Mesendoderm (in vitro differentiated cells): ENCODE measurements at regions not wholly inside any gene's neighbourhood (a gene's known extent, or its start where the extent isn't known, plus 50 kb on each side); places are given as distances from the start of the nearest gene placed in this dataset.

Experiments used
- DNase-seq: peaks from one replicate; pipeline ENCODE4 v3.0.0; 2013
- H2AK5ac ChIP-seq: 2 replicates; pipeline ENCODE4 v1.6.1; 2013; ENCODE audit warnings: low read length, inconsistent platforms
- H2BK120ac ChIP-seq: 2 replicates; pipeline ENCODE4 v1.6.1; 2013; ENCODE audit warnings: low read depth, mild to moderate bottlenecking, low read length, moderate library complexity, mixed read lengths
- H2BK15ac ChIP-seq: replicated peaks from 2 replicates; pipeline ENCODE4 v1.6.1; 2013; ENCODE audit warnings: low read depth, mild to moderate bottlenecking, moderate library complexity
- H2BK5ac ChIP-seq: 2 replicates; pipeline ENCODE4 v1.6.1; 2013; ENCODE audit warnings: low read length, inconsistent platforms
- H3K18ac ChIP-seq: 2 replicates; pipeline ENCODE4 v1.6.1; 2013; ENCODE audit warnings: mild to moderate bottlenecking, low read length, mixed read lengths
- H3K23ac ChIP-seq: one replicate; pipeline ENCODE4 v1.6.1; 2013; ENCODE audit warnings: low read length
- H3K27ac ChIP-seq: 2 replicates; pipeline ENCODE4 v1.5.1; 2013; ENCODE audit warnings: low read depth, mild to moderate bottlenecking, inconsistent platforms, low read length, moderate library complexity
- H3K27me3 ChIP-seq: 2 replicates; pipeline ENCODE4 v1.6.1; 2013; ENCODE audit warnings: low read length, control low read depth, mild to moderate bottlenecking, inconsistent platforms; ENCODE audit not compliant: insufficient read depth, poor library complexity
- H3K36me3 ChIP-seq: 2 replicates; pipeline ENCODE4 v1.6.1; 2013; ENCODE audit warnings: low read length, inconsistent platforms; ENCODE audit not compliant: control insufficient read depth, insufficient read depth
- H3K4ac ChIP-seq: one replicate; pipeline ENCODE4 v1.6.1; 2013; ENCODE audit warnings: low read depth, mild to moderate bottlenecking, low read length, moderate library complexity
- H3K4me1 ChIP-seq: 2 replicates; pipeline ENCODE4 v1.6.1; 2013; ENCODE audit warnings: low read depth, low read length, inconsistent platforms; ENCODE audit not compliant: control insufficient read depth
- H3K4me2 ChIP-seq: 2 replicates; pipeline ENCODE4 v1.6.1; 2013; ENCODE audit warnings: low read length
- H3K4me3 ChIP-seq: 2 replicates; pipeline ENCODE4 v1.5.1; 2013; ENCODE audit warnings: mild to moderate bottlenecking, low read length
- H3K56ac ChIP-seq: one replicate; pipeline ENCODE4 v1.6.1; 2013; ENCODE audit warnings: low read length
- H3K79me1 ChIP-seq: 2 replicates; pipeline ENCODE4 v1.6.1; 2013; ENCODE audit warnings: low read length, inconsistent platforms
- H3K79me2 ChIP-seq: 2 replicates; pipeline ENCODE4 v1.6.1; 2013; ENCODE audit warnings: mild to moderate bottlenecking, low read length; ENCODE audit not compliant: control insufficient read depth, insufficient read depth
- H3K9ac ChIP-seq: 2 replicates; pipeline ENCODE4 v1.6.1; 2013; ENCODE audit warnings: low read length, inconsistent platforms
- H4K5ac ChIP-seq: one replicate; pipeline ENCODE4 v1.6.1; 2013; ENCODE audit warnings: low read length
- H4K8ac ChIP-seq: one replicate; pipeline ENCODE4 v1.6.1; 2013; ENCODE audit warnings: low read depth, mild to moderate bottlenecking, control low read depth, low read length, moderate library complexity
- WGBS: extraction: QIAGEN DNeasy Blood & Tissue Kit; methylation state at CpG from one replicate; pipeline ENCODE4 v1.1.7; 2013; ENCODE audit warnings: low lambda C conversion rate, missing lambda C conversion rate; ENCODE audit not compliant: insufficient coverage; ENCODE audit errors: extremely low coverage; 5-methylcytosine and 5-hydroxymethylcytosine counted together

- Histone ChIP-seq H3K23ac (no peak overlapping the region), H2BK120ac (no peak overlapping the region), H2BK15ac (no peak overlapping the region), H3K9ac (no peak overlapping the region), H3K56ac (no peak overlapping the region), H3K79me1 (no peaks in the 10 kb centered on the region), H4K8ac (no peak overlapping the region), H3K18ac (no peak overlapping the region), H3K27ac (no peak overlapping the region), H3K4me1 (no peaks in the 10 kb centered on the region), H4K5ac (no peak overlapping the region), H3K4ac (no peak overlapping the region), H3K27me3 (no peaks in the 10 kb centered on the region), H3K79me2 (no peaks in the 10 kb centered on the region), H2AK5ac (no peak overlapping the region), H3K4me2 (no peak overlapping the region), H3K36me3 (no peaks in the 10 kb centered on the region), H2BK5ac (no peak overlapping the region), H3K4me3 (no peak overlapping the region)
- DNase-seq: no peak
- WGBS: no CpG with 5 or more reads among the region's 4 CpGs
These were observed 1528.2 kb upstream of the SLC39A10 start for GRCh38 chr2:194128810-194129209.

GRCh38 chr2:194126418-194126817 lies 1530.6 kb upstream of the SLC39A10 start:
- Histone ChIP-seq H3K23ac (no peak overlapping the region), H2BK5ac (no peak overlapping the region), H3K27me3 (no peaks in the 10 kb centered on the region), H4K8ac (no peak overlapping the region), H3K4me1 (no peaks in the 10 kb centered on the region), H4K5ac (no peak overlapping the region), H3K4me2 (no peak overlapping the region), H3K18ac (no peak overlapping the region), H3K9ac (no peak overlapping the region), H2AK5ac (no peak overlapping the region), H2BK15ac (no peak overlapping the region), H3K4ac (no peak overlapping the region), H3K79me1 (no peaks in the 10 kb centered on the region), H3K27ac (no peak overlapping the region), H3K4me3 (no peak overlapping the region), H2BK120ac (no peak overlapping the region), H3K56ac (no peak overlapping the region), H3K79me2 (no peaks in the 10 kb centered on the region), H3K36me3 (no peaks in the 10 kb centered on the region)
- no peak for DNase-seq
- whole genome bisulfite sequencing: no CpG with 5 or more reads among the region's 3 CpGs

DNA sequence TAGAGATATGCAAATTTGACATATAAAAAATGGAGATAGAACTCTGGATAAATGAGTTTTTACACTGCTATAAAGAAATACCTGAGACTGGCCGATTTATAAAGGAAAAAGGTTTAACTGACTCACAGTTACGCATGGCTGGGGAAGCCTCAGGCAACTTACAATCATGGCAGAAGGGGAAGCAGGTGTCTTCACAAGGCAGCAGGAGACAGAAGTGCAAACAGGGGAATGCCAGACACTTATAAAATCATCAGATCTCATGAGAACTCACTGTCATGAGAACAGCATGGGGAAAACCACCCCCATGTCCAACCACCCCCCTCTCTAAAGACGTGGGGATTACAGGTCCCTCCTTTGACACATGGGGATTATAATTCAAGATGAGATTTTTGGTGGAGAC lies 1540.2 kb upstream of the SLC39A10 start:
- no peaks in the 10 kb centered on the region for H3K79me2 ChIP-seq
- no peak for DNase-seq
- no peaks in the 10 kb centered on the region for H3K36me3 ChIP-seq
- H3K4me1 ChIP-seq: no peaks in the 10 kb centered on the region
- H3K27me3 ChIP-seq: no peaks in the 10 kb centered on the region
- no peak overlapping the region for H3K27ac ChIP-seq
- H4K8ac ChIP-seq: no peak overlapping the region
- H2BK15ac ChIP-seq: no peak overlapping the region
- no peak overlapping the region for H4K5ac ChIP-seq
- no peak overlapping the region for H2BK5ac ChIP-seq
- H3K4me2 ChIP-seq: no peak overlapping the region
- H3K18ac ChIP-seq: no peak overlapping the region
- H3K4me3 ChIP-seq: no peak overlapping the region
- no CpG with 5 or more reads among the region's 3 CpGs for WGBS
- H2BK120ac ChIP-seq: no peak overlapping the region
- H3K4ac ChIP-seq: no peak overlapping the region
- H3K79me1 ChIP-seq: no peaks in the 10 kb centered on the region
- H3K23ac ChIP-seq: no peak overlapping the region
- no peak overlapping the region for H3K9ac ChIP-seq
- no peak overlapping the region for H3K56ac ChIP-seq
- no peak overlapping the region for H2AK5ac ChIP-seq

DNA sequence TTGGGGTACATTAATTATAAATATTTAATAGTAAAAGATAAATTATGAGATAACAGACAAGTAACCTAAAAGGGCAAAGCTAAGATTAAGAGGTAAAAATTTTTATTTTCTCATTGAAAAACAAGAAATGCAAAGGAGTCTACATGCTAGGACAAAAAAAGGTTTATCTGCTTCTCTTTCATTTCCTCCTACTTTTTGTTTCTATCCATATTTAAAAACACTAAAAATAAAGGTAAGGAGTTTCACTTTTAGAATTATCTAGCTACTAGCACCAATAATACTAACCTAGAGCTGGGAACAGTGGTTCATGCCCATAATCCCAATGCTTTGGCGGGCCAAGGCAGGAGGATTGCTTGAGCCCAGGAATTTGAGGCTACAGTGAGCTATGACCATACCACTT lies 1551.7 kb upstream of the SLC39A10 start:
- Histone ChIP-seq H3K79me1 (no peaks in the 10 kb centered on the region), H4K5ac (no peak overlapping the region), H3K4ac (no peak overlapping the region), H3K18ac (no peak overlapping the region), H2AK5ac (no peak overlapping the region), H3K4me2 (no peak overlapping the region), H3K9ac (no peak overlapping the region), H4K8ac (no peak overlapping the region), H2BK120ac (no peak overlapping the region), H3K23ac (no peak overlapping the region), H3K27ac (no peak overlapping the region), H3K56ac (no peak overlapping the region), H3K4me3 (no peak overlapping the region), H3K36me3 (no peaks in the 10 kb centered on the region), H2BK5ac (no peak overlapping the region), H3K4me1 (no peaks in the 10 kb centered on the region), H2BK15ac (no peak overlapping the region), H3K27me3 (no peaks in the 10 kb centered on the region), H3K79me2 (no peaks in the 10 kb centered on the region)
- DNase-seq: no peak
- WGBS: no CpG with 5 or more reads among the region's 1 CpG

DNA sequence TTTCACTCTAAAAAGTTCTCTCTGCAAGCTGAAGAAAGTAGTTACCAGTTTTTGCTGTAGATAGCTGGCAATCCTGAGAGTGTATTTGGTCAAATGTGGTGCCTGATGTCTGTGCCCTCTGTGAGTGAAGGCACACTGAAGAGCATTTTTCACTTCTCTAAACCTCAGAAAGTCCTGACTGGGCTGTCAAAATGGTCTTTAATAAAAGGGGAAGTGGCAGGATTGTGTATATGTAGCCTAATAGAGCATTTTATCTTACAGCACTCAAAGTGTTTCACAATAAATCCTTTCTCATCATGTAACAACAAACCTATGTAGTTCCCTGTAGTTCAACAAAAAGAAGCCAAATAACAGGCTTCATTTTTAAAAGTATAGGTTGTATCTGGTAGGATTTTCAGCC lies 1552.3 kb upstream of the SLC39A10 start:
- Histone ChIP-seq H3K4me3 (no peak overlapping the region), H2BK15ac (no peak overlapping the region), H3K4me2 (no peak overlapping the region), H3K79me2 (no peaks in the 10 kb centered on the region), H3K27ac (no peak overlapping the region), H3K79me1 (no peaks in the 10 kb centered on the region), H4K8ac (no peak overlapping the region), H3K9ac (no peak overlapping the region), H3K4ac (no peak overlapping the region), H3K27me3 (no peaks in the 10 kb centered on the region), H3K18ac (no peak overlapping the region), H4K5ac (no peak overlapping the region), H3K23ac (no peak overlapping the region), H3K4me1 (no peaks in the 10 kb centered on the region), H2AK5ac (no peak overlapping the region), H3K56ac (no peak overlapping the region), H2BK5ac (no peak overlapping the region), H3K36me3 (no peaks in the 10 kb centered on the region), H2BK120ac (no peak overlapping the region)
- no peak for DNase-seq

GRCh38 chr2:194103941-194104659 lies 1552.9 kb upstream of the SLC39A10 start:
- H3K9ac ChIP-seq: no peak overlapping the region
- no peak overlapping the region for H3K56ac ChIP-seq
- no peak overlapping the region for H4K5ac ChIP-seq
- H3K27me3 ChIP-seq: no peaks in the 10 kb centered on the region
- H3K4me2 ChIP-seq: no peak overlapping the region
- H3K18ac ChIP-seq: no peak overlapping the region
- H3K4ac ChIP-seq: no peak overlapping the region
- H3K4me3 ChIP-seq: no peak overlapping the region
- H2BK5ac ChIP-seq: no peak overlapping the region
- no peaks in the 10 kb centered on the region for H3K79me1 ChIP-seq
- no peaks in the 10 kb centered on the region for H3K4me1 ChIP-seq
- H2AK5ac ChIP-seq: no peak overlapping the region
- H2BK15ac ChIP-seq: no peak overlapping the region
- no peaks in the 10 kb centered on the region for H3K36me3 ChIP-seq
- H3K79me2 ChIP-seq: no peaks in the 10 kb centered on the region
- DNase-seq: no peak
- H2BK120ac ChIP-seq: no peak overlapping the region
- no peak overlapping the region for H3K27ac ChIP-seq
- H3K23ac ChIP-seq: no peak overlapping the region
- no CpG with 5 or more reads among the region's 2 CpGs for WGBS
- H4K8ac ChIP-seq: no peak overlapping the region
